ENCODE measurements at regions not wholly inside any gene's neighbourhood (a gene's known extent, or its start where the extent isn't known, plus 50 kb on each side); places are given as distances from the start of the nearest gene placed in this dataset.

- TF ChIP-seq, protein P1, sequence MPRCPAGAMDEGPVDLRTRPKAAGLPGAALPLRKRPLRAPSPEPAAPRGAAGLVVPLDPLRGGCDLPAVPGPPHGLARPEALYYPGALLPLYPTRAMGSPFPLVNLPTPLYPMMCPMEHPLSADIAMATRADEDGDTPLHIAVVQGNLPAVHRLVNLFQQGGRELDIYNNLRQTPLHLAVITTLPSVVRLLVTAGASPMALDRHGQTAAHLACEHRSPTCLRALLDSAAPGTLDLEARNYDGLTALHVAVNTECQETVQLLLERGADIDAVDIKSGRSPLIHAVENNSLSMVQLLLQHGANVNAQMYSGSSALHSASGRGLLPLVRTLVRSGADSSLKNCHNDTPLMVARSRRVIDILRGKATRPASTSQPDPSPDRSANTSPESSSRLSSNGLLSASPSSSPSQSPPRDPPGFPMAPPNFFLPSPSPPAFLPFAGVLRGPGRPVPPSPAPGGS (CRISPR knock-in tag; IDR thresholded peaks at IDR 0.05): no peak
- TF ChIP-seq, protein P2, sequence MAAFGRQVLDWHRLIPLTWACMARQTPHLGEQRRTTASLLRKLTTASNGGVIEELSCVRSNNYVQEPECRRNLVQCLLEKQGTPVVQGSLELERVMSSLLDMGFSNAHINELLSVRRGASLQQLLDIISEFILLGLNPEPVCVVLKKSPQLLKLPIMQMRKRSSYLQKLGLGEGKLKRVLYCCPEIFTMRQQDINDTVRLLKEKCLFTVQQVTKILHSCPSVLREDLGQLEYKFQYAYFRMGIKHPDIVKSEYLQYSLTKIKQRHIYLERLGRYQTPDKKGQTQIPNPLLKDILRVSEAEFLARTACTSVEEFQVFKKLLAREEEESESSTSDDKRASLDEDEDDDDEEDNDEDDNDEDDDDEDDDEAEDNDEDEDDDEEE (CRISPR knock-in tag; IDR thresholded peaks at IDR 0.05): no peak
- TF ChIP-seq ZNF383 (CRISPR knock-in tag; IDR thresholded peaks at IDR 0.05; ENCODE audit: borderline replicate concordance) (no peak), FOXP1 (IDR thresholded peaks at IDR 0.05) (no peak), FOXP1 (CRISPR knock-in tag; IDR thresholded peaks at IDR 0.05) (no peak), ZNF589 (CRISPR knock-in tag; conservative IDR thresholded peaks at IDR 0.05) (no peak), ZNF143 (CRISPR knock-in tag; IDR thresholded peaks at IDR 0.05) (no peak), ZNF263 (CRISPR knock-in tag; IDR thresholded peaks at IDR 0.05) (no peak), XBP1 (CRISPR knock-in tag; IDR thresholded peaks at IDR 0.05) (no peak), MXI1 (IDR thresholded peaks at IDR 0.05; ENCODE audit: borderline replicate concordance, low read depth, low read length) (no peak), ZNF501 (CRISPR knock-in tag; IDR thresholded peaks at IDR 0.05) (0 out of 2 replicates have a peak, but pooled peaks have one; percentile 6), BATF2 (CRISPR knock-in tag; IDR thresholded peaks at IDR 0.05) (no peak), HOXA9 (CRISPR knock-in tag; IDR thresholded peaks at IDR 0.05; ENCODE audit: borderline replicate concordance) (no peak), ZFP36L2 (CRISPR knock-in tag; IDR thresholded peaks at IDR 0.05) (no peak), NFKBIZ (CRISPR knock-in tag; IDR thresholded peaks at IDR 0.05) (0 out of 2 replicates have a peak, but pooled peaks have one; percentile 26), ZNF687 (CRISPR knock-in tag; IDR thresholded peaks at IDR 0.05) (peak; percentile 40), ZSCAN22 (CRISPR knock-in tag; IDR thresholded peaks at IDR 0.05) (no peak), ZFP36 (IDR thresholded peaks at IDR 0.05; ENCODE audit: borderline replicate concordance, low read depth, low read length, partially characterized antibody) (no peak), ZFAT (CRISPR knock-in tag; conservative IDR thresholded peaks at IDR 0.05) (no peak), ZNF317 (CRISPR knock-in tag; IDR thresholded peaks at IDR 0.05) (no peak), GABPA (IDR thresholded peaks at IDR 0.05; ENCODE audit: low read depth, low read length) (no peak), GABPA (CRISPR knock-in tag; IDR thresholded peaks at IDR 0.05; ENCODE audit: low read depth) (no peak), MATR3 (CRISPR knock-in tag; IDR thresholded peaks at IDR 0.05) (no peak), PBX2 (CRISPR knock-in tag; IDR thresholded peaks at IDR 0.05) (no peak)
- TF ChIP-seq, protein P3, sequence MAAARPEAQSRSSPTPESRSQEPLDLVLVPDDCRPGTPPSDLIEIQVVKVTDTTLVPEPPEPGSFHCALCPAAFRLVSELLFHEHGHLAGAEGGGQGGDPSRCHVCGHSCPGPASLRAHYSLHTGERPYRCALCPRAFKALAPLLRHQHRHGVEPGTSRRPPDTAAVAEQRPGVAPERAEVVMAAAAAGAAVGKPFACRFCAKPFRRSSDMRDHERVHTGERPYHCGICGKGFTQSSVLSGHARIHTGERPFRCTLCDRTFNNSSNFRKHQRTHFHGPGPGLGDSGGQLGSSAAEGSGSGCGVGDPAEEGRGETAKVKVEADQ (CRISPR knock-in tag; IDR thresholded peaks at IDR 0.05; ENCODE audit: borderline replicate concordance): no peak
Measured at GRCh38 chr1:8118031-8118451, 91.9 kb upstream of the ERRFI1 start (continued).
